Central memory CD8-positive, alpha-beta T cell (primary cell): ENCODE measurements at regions not wholly inside any gene's neighbourhood (a gene's known extent, or its start where the extent isn't known, plus 50 kb on each side); places are given as distances from the start of the nearest gene placed in this dataset.

Source experiments
- ATAC-seq: fragments of 150-1000 bp; cut with Tn5 transposase; replicated peaks from 2 replicates; pipeline ENCODE4 v1.10.0; 2022; ENCODE audit warnings: mild to moderate bottlenecking, moderate FRiP score, moderate number of reproducible peaks; ENCODE audit not compliant: poor library complexity, severe bottlenecking; ENCODE audit errors: extremely low read depth
- DNase-seq, 2 donors: peaks; one replicate each; pipeline ENCODE4 v3.0.0; 2021; ENCODE audit warnings: low spot score in 2 of 2
- H3K27ac Mint-ChIP-seq: one replicate; pipeline ENCODE4 v1.8.0; 2022; ENCODE audit warnings: low read depth, mild to moderate bottlenecking, moderate library complexity, mixed read lengths
- H3K27me3 Mint-ChIP-seq: one replicate; pipeline ENCODE4 v1.8.0; 2022; ENCODE audit warnings: mixed read lengths
- H3K36me3 Mint-ChIP-seq: one replicate; pipeline ENCODE4 v1.8.0; 2022; ENCODE audit warnings: mild to moderate bottlenecking, moderate library complexity, mixed read lengths; ENCODE audit not compliant: insufficient read depth
- H3K4me1 Mint-ChIP-seq: one replicate; pipeline ENCODE4 v1.8.0; 2022; ENCODE audit warnings: mixed read lengths
- H3K4me3 Mint-ChIP-seq: one replicate; pipeline ENCODE4 v1.8.0; 2022; ENCODE audit warnings: mild to moderate bottlenecking, moderate library complexity, mixed read lengths
- H3K9me3 Mint-ChIP-seq: one replicate; pipeline ENCODE4 v1.8.0; 2022; ENCODE audit warnings: mixed read lengths

GRCh38 chr5:175168882-175169507 is 275.0 kb downstream of the DRD1 start:
- Mint-ChIP-seq H3K4me1 (no peaks in the 10 kb centered on the region), H3K27me3 (no peaks in the 10 kb centered on the region), H3K36me3 (peaks cover 2% of the 10 kb centered on the region), H3K27ac (no peak overlapping the region), H3K9me3 (no peaks in the 10 kb centered on the region), H3K4me3 (no peak overlapping the region)
- ATAC-seq (no peak), DNase-seq (no peak)

GRCh38 chr5:175166026-175166425 is 278.0 kb downstream of the DRD1 start:
- Mint-ChIP-seq H3K4me1 (no peaks in the 10 kb centered on the region), H3K36me3 (peaks cover 2% of the 10 kb centered on the region), H3K27me3 (peaks cover 7% of the 10 kb centered on the region), H3K9me3 (no peaks in the 10 kb centered on the region), H3K27ac (no peak overlapping the region), H3K4me3 (no peak overlapping the region)
- no peak for DNase-seq
- ATAC-seq = no peak

DNA sequence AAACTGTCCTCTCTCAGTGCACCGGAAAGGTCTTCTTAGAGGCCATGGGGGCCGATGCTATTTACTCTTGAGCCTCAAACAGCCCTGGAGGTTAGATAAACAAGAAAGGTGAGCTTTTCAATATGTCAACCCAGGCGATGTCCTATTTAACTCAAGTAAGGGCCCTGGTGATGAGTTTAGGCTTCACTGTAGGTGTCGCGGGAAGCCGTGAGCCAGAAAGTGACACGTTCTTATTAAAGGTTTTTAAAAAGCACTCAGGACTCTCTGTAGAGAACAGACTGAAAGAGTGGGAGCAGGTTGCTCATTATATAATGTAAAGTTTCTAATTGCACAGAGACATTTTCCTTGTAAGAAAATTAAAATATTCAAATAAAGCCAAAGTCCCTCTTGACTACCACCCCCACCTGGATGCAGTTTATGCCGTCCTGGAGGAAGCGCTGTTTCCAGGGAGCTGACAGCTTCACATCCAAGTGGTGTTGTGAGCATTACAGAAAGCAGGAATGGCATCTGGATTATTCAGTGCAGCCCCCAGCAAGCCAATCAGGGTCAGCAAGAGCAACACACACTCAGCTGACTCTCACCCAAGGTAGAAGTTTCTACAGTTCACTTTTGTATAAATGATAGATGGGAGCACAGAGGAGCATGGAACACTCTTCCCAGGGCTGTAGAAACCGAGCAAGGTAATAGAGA is 280.3 kb downstream of the DRD1 start:
- H3K4me1 Mint-ChIP-seq = no peaks in the 10 kb centered on the region
- DNase-seq (no peak), ATAC-seq (no peak)
- H3K36me3 Mint-ChIP-seq = peaks cover 2% of the 10 kb centered on the region
- peaks cover 12% of the 10 kb centered on the region for H3K27me3 Mint-ChIP-seq
- H3K9me3 Mint-ChIP-seq = no peaks in the 10 kb centered on the region
- no peak overlapping the region for H3K4me3 Mint-ChIP-seq
- H3K27ac Mint-ChIP-seq = no peak overlapping the region

- no peak overlapping the region for H3K27ac Mint-ChIP-seq
- no peak overlapping the region for H3K4me3 Mint-ChIP-seq
- H3K27me3 Mint-ChIP-seq = peaks cover 12% of the 10 kb centered on the region
- ATAC-seq = no peak
- DNase-seq = no peak
- H3K36me3 Mint-ChIP-seq = peaks cover 2% of the 10 kb centered on the region
- H3K9me3 Mint-ChIP-seq = no peaks in the 10 kb centered on the region
- no peaks in the 10 kb centered on the region for H3K4me1 Mint-ChIP-seq
Observed at GRCh38 chr5:175162036-175162435, 281.9 kb downstream of the DRD1 start.

DNA sequence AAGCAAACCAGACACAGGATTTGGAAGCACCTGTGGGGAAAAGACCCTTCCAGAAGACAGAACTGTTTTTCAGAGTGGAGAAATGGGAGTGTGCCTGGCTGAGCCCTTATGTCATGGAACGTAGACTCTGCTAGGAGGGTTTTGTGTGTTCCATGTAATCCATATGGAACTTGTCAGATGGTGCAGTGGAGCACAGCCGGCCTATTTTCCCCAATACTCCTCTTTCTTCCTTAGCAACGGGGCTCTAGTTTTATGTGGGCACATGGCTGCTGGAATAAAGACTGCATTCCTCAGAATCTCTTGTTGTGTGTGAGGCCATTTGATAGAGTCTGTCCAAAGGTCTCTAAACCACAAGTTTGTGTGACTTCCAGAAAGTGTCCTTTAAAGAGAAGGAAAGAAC is 284.0 kb downstream of the DRD1 start:
- ATAC-seq = no peak

DNA sequence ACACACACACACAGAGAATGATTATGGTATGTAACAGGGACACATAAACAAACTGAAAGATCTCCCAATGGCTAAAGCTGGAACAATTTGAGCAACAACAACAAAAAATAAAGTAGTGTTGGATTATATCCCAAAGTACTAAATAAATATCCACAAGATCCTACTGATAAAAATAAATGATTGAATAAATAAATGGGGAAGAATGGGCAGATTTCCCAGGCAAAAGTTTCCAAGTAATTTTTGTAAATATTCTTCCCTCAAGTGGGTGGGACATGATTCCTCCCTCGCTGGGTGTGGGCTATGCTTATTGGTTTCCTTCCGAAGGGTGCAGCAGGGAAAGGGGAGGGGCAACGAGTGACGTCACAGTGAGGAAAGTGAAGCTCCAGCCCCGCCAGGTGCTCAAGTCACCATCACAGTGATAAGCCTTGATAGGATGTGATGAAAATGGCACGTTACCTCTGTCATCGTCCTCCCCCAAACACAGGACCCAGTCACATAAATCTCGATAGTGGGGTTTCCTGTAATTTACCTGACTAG is 295.3 kb downstream of the DRD1 start:
- H3K27me3 Mint-ChIP-seq = no peaks in the 10 kb centered on the region
- DNase-seq (no peak), ATAC-seq (no peak)
- H3K27ac Mint-ChIP-seq = no peak overlapping the region
- H3K36me3 Mint-ChIP-seq = peaks cover 2% of the 10 kb centered on the region
- H3K4me1 Mint-ChIP-seq = no peaks in the 10 kb centered on the region
- no peak overlapping the region for H3K4me3 Mint-ChIP-seq
- H3K9me3 Mint-ChIP-seq = peaks cover 12% of the 10 kb centered on the region

More for the DNA sequence above, 284.0 kb downstream of the DRD1 start:
- no peak for DNase-seq
- no peak overlapping the region for H3K27ac Mint-ChIP-seq
- no peaks in the 10 kb centered on the region for H3K36me3 Mint-ChIP-seq
- H3K4me1 Mint-ChIP-seq = no peaks in the 10 kb centered on the region
- no peak overlapping the region for H3K4me3 Mint-ChIP-seq
- no peaks in the 10 kb centered on the region for H3K9me3 Mint-ChIP-seq
- peaks cover 12% of the 10 kb centered on the region for H3K27me3 Mint-ChIP-seq

- ATAC-seq (no peak), DNase-seq (no peak)
- H3K4me3 Mint-ChIP-seq = no peak overlapping the region
- H3K9me3 Mint-ChIP-seq = peaks cover 6% of the 10 kb centered on the region
- H3K4me1 Mint-ChIP-seq = no peaks in the 10 kb centered on the region
- no peak overlapping the region for H3K27ac Mint-ChIP-seq
- no peaks in the 10 kb centered on the region for H3K36me3 Mint-ChIP-seq
- H3K27me3 Mint-ChIP-seq = no peaks in the 10 kb centered on the region
Observed at GRCh38 chr5:175146733-175147132, 297.2 kb downstream of the DRD1 start.

- no peak overlapping the region for H3K27ac Mint-ChIP-seq
- peaks cover 15% of the 10 kb centered on the region for H3K9me3 Mint-ChIP-seq
- no peaks in the 10 kb centered on the region for H3K36me3 Mint-ChIP-seq
- no peak overlapping the region for H3K4me3 Mint-ChIP-seq
- no peaks in the 10 kb centered on the region for H3K27me3 Mint-ChIP-seq
- H3K4me1 Mint-ChIP-seq = no peaks in the 10 kb centered on the region
- DNase-seq (no peak), ATAC-seq (no peak)
Observed at GRCh38 chr5:175141421-175141820, 302.6 kb downstream of the DRD1 start.

DNA sequence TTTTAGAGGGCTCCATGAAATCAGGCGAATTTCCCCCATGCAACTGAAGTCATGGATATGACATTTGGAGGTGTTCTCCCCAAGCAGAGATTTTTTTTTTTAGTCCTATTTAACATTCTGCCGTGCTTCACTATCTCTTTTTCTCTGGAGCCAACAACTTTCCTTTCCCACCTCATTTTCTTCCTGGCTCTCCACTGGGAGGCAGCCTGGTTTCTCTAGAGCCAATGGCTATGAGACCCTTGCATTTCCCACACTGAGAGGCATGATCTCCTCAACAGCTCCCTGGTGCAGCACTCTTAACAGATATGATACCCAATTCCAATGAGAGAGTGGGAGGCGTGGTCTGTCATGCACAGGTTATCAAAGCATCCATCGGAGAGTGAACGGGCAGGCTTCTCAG is 310.8 kb downstream of the DRD1 start:
- DNase-seq (no peak), ATAC-seq (no peak)
- Mint-ChIP-seq H3K27me3 (peaks cover 9% of the 10 kb centered on the region), H3K27ac (no peak overlapping the region), H3K36me3 (peaks cover 2% of the 10 kb centered on the region), H3K4me3 (no peak overlapping the region), H3K4me1 (no peaks in the 10 kb centered on the region), H3K9me3 (peaks cover 12% of the 10 kb centered on the region)

GRCh38 chr5:175131432-175131831 is 312.6 kb downstream of the DRD1 start:
- Mint-ChIP-seq H3K27ac (no peak overlapping the region), H3K27me3 (peaks cover 9% of the 10 kb centered on the region), H3K4me1 (no peaks in the 10 kb centered on the region), H3K4me3 (no peak overlapping the region), H3K9me3 (peaks cover 12% of the 10 kb centered on the region), H3K36me3 (peaks cover 2% of the 10 kb centered on the region)
- DNase-seq (no peak), ATAC-seq (no peak)

DNA sequence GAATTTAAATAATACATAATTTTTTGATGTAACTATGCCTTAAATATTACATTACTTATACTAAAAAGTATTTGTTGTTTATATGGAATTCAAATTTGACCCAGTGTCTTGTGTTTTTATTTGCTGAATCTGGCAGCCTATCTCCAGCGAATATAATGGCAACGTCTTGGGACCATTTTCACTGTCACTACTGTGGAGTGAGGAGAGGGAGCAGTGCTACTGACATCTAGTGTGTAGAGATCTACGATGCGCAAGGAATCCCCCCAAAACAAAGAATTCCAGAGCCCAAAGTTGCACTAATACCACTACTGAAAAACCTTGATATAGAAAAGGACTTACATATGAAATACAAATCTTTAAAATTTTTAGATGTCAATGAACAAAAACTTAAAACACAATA is 314.4 kb downstream of the DRD1 start:
- ATAC-seq = no peak
- DNase-seq = no peak
- Mint-ChIP-seq H3K4me1 (no peaks in the 10 kb centered on the region), H3K27ac (no peak overlapping the region), H3K4me3 (no peak overlapping the region), H3K36me3 (peaks cover 2% of the 10 kb centered on the region), H3K9me3 (peaks cover 6% of the 10 kb centered on the region), H3K27me3 (no peaks in the 10 kb centered on the region)

GRCh38 chr5:175129121-175129520 is 314.9 kb downstream of the DRD1 start:
- peaks cover 2% of the 10 kb centered on the region for H3K36me3 Mint-ChIP-seq
- no peak overlapping the region for H3K27ac Mint-ChIP-seq
- peaks cover 6% of the 10 kb centered on the region for H3K9me3 Mint-ChIP-seq
- H3K4me3 Mint-ChIP-seq = no peak overlapping the region
- H3K4me1 Mint-ChIP-seq = no peaks in the 10 kb centered on the region
- no peaks in the 10 kb centered on the region for H3K27me3 Mint-ChIP-seq
- ATAC-seq (no peak), DNase-seq (no peak)

- no peak for DNase-seq
- no peaks in the 10 kb centered on the region for H3K9me3 Mint-ChIP-seq
- no peaks in the 10 kb centered on the region for H3K4me1 Mint-ChIP-seq
- ATAC-seq = no peak
- H3K4me3 Mint-ChIP-seq = no peak overlapping the region
- no peaks in the 10 kb centered on the region for H3K36me3 Mint-ChIP-seq
- H3K27me3 Mint-ChIP-seq = peaks cover 11% of the 10 kb centered on the region
- no peak overlapping the region for H3K27ac Mint-ChIP-seq
Observed at GRCh38 chr5:175124821-175125220, 319.2 kb downstream of the DRD1 start.
